ENCODE measurements at regions not wholly inside any gene's neighbourhood (a gene's known extent, or its start where the extent isn't known, plus 50 kb on each side); places are given as distances from the start of the nearest gene placed in this dataset.
"Not testable (repeated sequence)": the region's sequence is repeated elsewhere in the genome, so short reads cannot be mapped to it uniquely, and the experiment has no call there.

GRCh38 chr6:148635070-148635743 lies 111.6 kb upstream of the UST start:
- no peak for DNase-seq
- peaks cover 4% of the 10 kb centered on the region; the same call in 1 of the 2 replicates for H3F3A ChIP-seq (ENCODE audit: insufficient read depth, low read length)
- no peaks in the 10 kb centered on the region for H3K36me3 ChIP-seq (replicated peaks; ENCODE audit: insufficient read depth, low read length)
- no peak overlapping the region for H3K4me2 ChIP-seq (ENCODE audit: low read depth, low read length)
- H3K79me2 ChIP-seq (ENCODE audit: low read length) = no peaks in the 10 kb centered on the region
- no peak overlapping the region for H3K9ac ChIP-seq (ENCODE audit: low read length)
- no peaks in the 10 kb centered on the region for H4K20me1 ChIP-seq (ENCODE audit: insufficient read depth, low read length)
- no peak overlapping the region for H2AFZ ChIP-seq (ENCODE audit: low read length)
- H3K27ac ChIP-seq (ENCODE audit: low read length) = no peak overlapping the region
- TF ChIP-seq CTCF (IDR thresholded peaks at IDR 0.05; ENCODE audit: low read length) = no peak
- no peak for TF ChIP-seq EZH2phosphoT487 (IDR thresholded peaks at IDR 0.05; ENCODE audit: low read length)
- no peak for TF ChIP-seq EZH2 (optimal IDR thresholded peaks at IDR 0.05; ENCODE audit: low read depth, low read length)
- H3K27me3 ChIP-seq (replicated peaks; ENCODE audit: insufficient read depth, low read length) = no peaks in the 10 kb centered on the region
- no peaks in the 10 kb centered on the region for H3K4me1 ChIP-seq (ENCODE audit: low read length)
- H3K9me3 ChIP-seq (replicated peaks; ENCODE audit: insufficient read depth, low read length) = no peaks in the 10 kb centered on the region
- H3K4me3 ChIP-seq (ENCODE audit: low read length) = no peak overlapping the region
- no peaks in the 10 kb centered on the region for H3K9me2 ChIP-seq (replicated peaks; ENCODE audit: insufficient read depth, low read length)

GRCh38 chr6:148641836-148642235 lies 105.0 kb upstream of the UST start:
- H3K27ac ChIP-seq (ENCODE audit: low read length); H3F3A ChIP-seq (ENCODE audit: insufficient read depth, low read length); H3K79me2 ChIP-seq (ENCODE audit: low read length); H3K9ac ChIP-seq (ENCODE audit: low read length); H3K27me3 ChIP-seq (replicated peaks; ENCODE audit: insufficient read depth, low read length); H3K4me1 ChIP-seq (ENCODE audit: low read length); H3K9me3 ChIP-seq (replicated peaks; ENCODE audit: insufficient read depth, low read length); H2AFZ ChIP-seq (ENCODE audit: low read length); H3K36me3 ChIP-seq (replicated peaks; ENCODE audit: insufficient read depth, low read length); H3K9me2 ChIP-seq (replicated peaks; ENCODE audit: insufficient read depth, low read length); H4K20me1 ChIP-seq (ENCODE audit: insufficient read depth, low read length); H3K4me3 ChIP-seq (ENCODE audit: low read length); H3K4me2 ChIP-seq (ENCODE audit: low read depth, low read length); DNase-seq: not testable (repeated sequence)

GRCh38 chr6:148643208-148643607 lies 103.6 kb upstream of the UST start:
- DNase-seq; H3K4me2 ChIP-seq (ENCODE audit: low read depth, low read length); H2AFZ ChIP-seq (ENCODE audit: low read length); H3K27me3 ChIP-seq (replicated peaks; ENCODE audit: insufficient read depth, low read length); H4K20me1 ChIP-seq (ENCODE audit: insufficient read depth, low read length); H3K9me3 ChIP-seq (replicated peaks; ENCODE audit: insufficient read depth, low read length); H3K9me2 ChIP-seq (replicated peaks; ENCODE audit: insufficient read depth, low read length); H3K4me3 ChIP-seq (ENCODE audit: low read length); H3K9ac ChIP-seq (ENCODE audit: low read length); H3K27ac ChIP-seq (ENCODE audit: low read length); H3K36me3 ChIP-seq (replicated peaks; ENCODE audit: insufficient read depth, low read length); H3K4me1 ChIP-seq (ENCODE audit: low read length); H3K79me2 ChIP-seq (ENCODE audit: low read length); H3F3A ChIP-seq (ENCODE audit: insufficient read depth, low read length): not testable (repeated sequence)

GRCh38 chr6:148645049-148645448 lies 101.8 kb upstream of the UST start:
- not testable (repeated sequence) for H3K9me2 ChIP-seq (replicated peaks; ENCODE audit: insufficient read depth, low read length); H3K36me3 ChIP-seq (replicated peaks; ENCODE audit: insufficient read depth, low read length); H3K27me3 ChIP-seq (replicated peaks; ENCODE audit: insufficient read depth, low read length); H3K4me3 ChIP-seq (ENCODE audit: low read length); H4K20me1 ChIP-seq (ENCODE audit: insufficient read depth, low read length); H3F3A ChIP-seq (ENCODE audit: insufficient read depth, low read length); H3K27ac ChIP-seq (ENCODE audit: low read length); H3K9me3 ChIP-seq (replicated peaks; ENCODE audit: insufficient read depth, low read length); H3K4me1 ChIP-seq (ENCODE audit: low read length); H2AFZ ChIP-seq (ENCODE audit: low read length); DNase-seq; H3K4me2 ChIP-seq (ENCODE audit: low read depth, low read length); H3K9ac ChIP-seq (ENCODE audit: low read length); H3K79me2 ChIP-seq (ENCODE audit: low read length)

Measured in MM.1S (cell line).